Mesodermal cell (in vitro differentiated cells): ENCODE measurements at regions not wholly inside any gene's neighbourhood (a gene's known extent, or its start where the extent isn't known, plus 50 kb on each side); places are given as distances from the start of the nearest gene placed in this dataset.
A peak's percentile ranks its signal among the peaks of the same experiment; 100 is the strongest.
"Not testable (repeated sequence)": the region's sequence is repeated elsewhere in the genome, so short reads cannot be mapped to it uniquely, and the experiment has no call there.

Experiments used
- H3K27ac ChIP-seq: 2 replicates; pipeline ENCODE4 v1.7.0; 2013; ENCODE audit warnings: mild to moderate bottlenecking, low read depth, low read length, moderate library complexity; ENCODE audit not compliant: severe bottlenecking
- H3K36me3 ChIP-seq: 2 replicates; pipeline ENCODE4 v1.7.1; 2013; ENCODE audit warnings: mild to moderate bottlenecking, low read length, moderate library complexity; ENCODE audit not compliant: control insufficient read depth, insufficient read depth
- H3K4me1 ChIP-seq: one replicate; pipeline ENCODE4 v1.7.1; 2013; ENCODE audit warnings: mild to moderate bottlenecking, low read length; ENCODE audit not compliant: insufficient read depth, control insufficient read depth, poor library complexity, severe bottlenecking
- H3K4me3 ChIP-seq: 2 replicates; pipeline ENCODE4 v1.7.0; 2013; ENCODE audit warnings: low read length, control low read depth, mild to moderate bottlenecking; ENCODE audit not compliant: insufficient read depth, poor library complexity, severe bottlenecking; ENCODE audit errors: extremely low read depth
- H3K9me3 ChIP-seq: 2 replicates; pipeline ENCODE4 v1.7.1; 2013; ENCODE audit warnings: mild to moderate bottlenecking, low read length, moderate library complexity; ENCODE audit not compliant: control insufficient read depth
- WGBS, 2 experiments: methylation state at CpG; one replicate each; pipeline ENCODE4 v1.1.5; 2013; ENCODE audit warnings: missing lambda C conversion rate in 2 of 2; ENCODE audit not compliant: insufficient coverage in 2 of 2; 5-methylcytosine and 5-hydroxymethylcytosine counted together

GRCh38 chr14:59055439-59056045 lies 132.9 kb upstream of the DAAM1 start:
- Histone ChIP-seq H3K4me1 (no peaks in the 10 kb centered on the region), H3K36me3 (no peaks in the 10 kb centered on the region), H3K9me3 (no peaks in the 10 kb centered on the region), H3K27ac (no peak overlapping the region), H3K4me3 (no peak overlapping the region)

- Histone ChIP-seq H3K4me3 (no peak overlapping the region), H3K27ac (no peak overlapping the region), H3K9me3 (no peaks in the 10 kb centered on the region), H3K4me1 (no peaks in the 10 kb centered on the region), H3K36me3 (no peaks in the 10 kb centered on the region)
- 100% methylated on average over 2 of the region's 2 CpGs; no CpG with 5 or more reads in 1 of the 2 experiments for WGBS, 2 experiments
Measured at GRCh38 chr14:59057551-59057950, 130.9 kb upstream of the DAAM1 start.

- H3K36me3 ChIP-seq, H3K4me1 ChIP-seq, H3K27ac ChIP-seq, H3K4me3 ChIP-seq: not testable (repeated sequence)
- peaks cover 12% of the 10 kb centered on the region for H3K9me3 ChIP-seq
- WGBS, 2 experiments: 93 to 95% methylated on average over 7 to 10 of the region's 30 CpGs
Measured at GRCh38 chr14:59058776-59059175, 129.7 kb upstream of the DAAM1 start.

GRCh38 chr14:59060841-59061240 lies 127.6 kb upstream of the DAAM1 start:
- WGBS, 2 experiments: 82 to 87% methylated on average over 2 to 3 of the region's 3 CpGs
- no peaks in the 10 kb centered on the region for H3K4me1 ChIP-seq
- H3K4me3 ChIP-seq: no peak overlapping the region
- H3K36me3 ChIP-seq: no peaks in the 10 kb centered on the region
- H3K27ac ChIP-seq: no peak overlapping the region
- peaks cover 13% of the 10 kb centered on the region for H3K9me3 ChIP-seq

GRCh38 chr14:59061292-59061691 lies 127.2 kb upstream of the DAAM1 start:
- no CpG with 5 or more reads among the region's 3 CpGs for WGBS, 2 experiments
- peaks cover 13% of the 10 kb centered on the region for H3K9me3 ChIP-seq
- H3K36me3 ChIP-seq: no peaks in the 10 kb centered on the region
- H3K4me1 ChIP-seq: no peaks in the 10 kb centered on the region
- H3K4me3 ChIP-seq: no peak overlapping the region
- no peak overlapping the region for H3K27ac ChIP-seq

- Histone ChIP-seq H3K4me1 (no peaks in the 10 kb centered on the region), H3K9me3 (peaks cover 13% of the 10 kb centered on the region), H3K27ac (no peak overlapping the region), H3K4me3 (no peak overlapping the region), H3K36me3 (no peaks in the 10 kb centered on the region)
- no CpG with 5 or more reads among the region's 2 CpGs for WGBS, 2 experiments
Measured at GRCh38 chr14:59063259-59063658, 125.2 kb upstream of the DAAM1 start.

GRCh38 chr14:59067127-59067894 lies 121.2 kb upstream of the DAAM1 start:
- no peak overlapping the region for H3K4me3 ChIP-seq
- H3K4me1 ChIP-seq: peaks cover 5% of the 10 kb centered on the region
- H3K27ac ChIP-seq: peak overlapping the region; percentile 47
- 84 to 88% methylated on average over 1 to 2 of the region's 4 CpGs for WGBS, 2 experiments
- H3K36me3 ChIP-seq: no peaks in the 10 kb centered on the region
- H3K9me3 ChIP-seq: peaks cover 13% of the 10 kb centered on the region

GRCh38 chr14:59069163-59069854 lies 119.2 kb upstream of the DAAM1 start:
- Histone ChIP-seq H3K9me3 (no peaks in the 10 kb centered on the region), H3K4me1 (peaks cover 5% of the 10 kb centered on the region), H3K4me3 (no peak overlapping the region), H3K36me3 (no peaks in the 10 kb centered on the region), H3K27ac (peak overlapping the region; percentile 58)
- WGBS, 2 experiments: 81 to 90% methylated on average over 3 of the region's 9 CpGs

- Histone ChIP-seq H3K27ac (no peak overlapping the region), H3K36me3 (no peaks in the 10 kb centered on the region), H3K4me3 (no peak overlapping the region), H3K4me1 (no peaks in the 10 kb centered on the region), H3K9me3 (no peaks in the 10 kb centered on the region)
- WGBS, 2 experiments: 83 to 100% methylated on average over 1 to 2 of the region's 2 CpGs
Measured at GRCh38 chr14:59075506-59075905, 113.0 kb upstream of the DAAM1 start.

GRCh38 chr14:59081720-59082119 lies 106.7 kb upstream of the DAAM1 start:
- no peaks in the 10 kb centered on the region for H3K36me3 ChIP-seq
- no peak overlapping the region for H3K4me3 ChIP-seq
- no peaks in the 10 kb centered on the region for H3K9me3 ChIP-seq
- H3K4me1 ChIP-seq: peaks cover 9% of the 10 kb centered on the region
- no peak overlapping the region for H3K27ac ChIP-seq
